ENCODE measurements at regions not wholly inside any gene's neighbourhood (a gene's known extent, or its start where the extent isn't known, plus 50 kb on each side); places are given as distances from the start of the nearest gene placed in this dataset.

DNA sequence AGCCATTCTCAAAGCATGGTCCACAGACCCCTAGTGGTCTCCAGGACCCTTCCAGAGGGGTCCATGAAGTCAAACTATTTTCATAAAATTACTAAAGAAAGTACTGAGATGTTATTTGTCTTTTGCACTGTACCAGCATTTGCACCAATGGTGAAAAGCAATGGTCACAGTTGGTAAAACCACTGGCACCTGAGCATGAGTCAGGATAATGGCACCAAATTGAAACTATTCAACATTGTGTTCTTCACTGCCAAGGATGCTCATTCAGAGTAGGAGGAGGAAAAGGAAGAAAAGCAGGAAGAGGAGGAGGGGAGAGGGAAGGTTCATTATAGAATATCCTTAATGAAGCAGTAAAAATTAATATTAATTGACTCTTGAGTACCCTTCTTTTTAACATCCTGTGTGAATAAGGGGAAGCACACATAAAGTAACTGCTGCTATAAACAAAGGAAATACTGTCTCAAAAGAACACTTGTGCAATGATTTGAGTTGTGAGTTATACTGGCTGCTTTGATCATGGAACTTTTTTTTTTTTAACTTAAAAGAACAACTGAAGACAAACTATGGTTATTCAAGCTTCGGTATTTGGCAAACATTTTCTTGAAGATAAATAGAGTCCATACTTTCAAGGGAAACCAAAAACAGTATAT lies 60.2 kb downstream of the MPP7 start:
- no peak overlapping the region for H3K27ac ChIP-seq
- CTCF ChIA-PET = interaction anchor here (0.6 to 1.5 kb wide), 5 partner anchors 22 to 873 kb away, joined by 3 to 5 read pairs (median 3); no protein-coding TSS in a partner anchor
- DNase-seq (ENCODE audit: low spot score) = no peak
- TF ChIP-seq, protein P1, sequence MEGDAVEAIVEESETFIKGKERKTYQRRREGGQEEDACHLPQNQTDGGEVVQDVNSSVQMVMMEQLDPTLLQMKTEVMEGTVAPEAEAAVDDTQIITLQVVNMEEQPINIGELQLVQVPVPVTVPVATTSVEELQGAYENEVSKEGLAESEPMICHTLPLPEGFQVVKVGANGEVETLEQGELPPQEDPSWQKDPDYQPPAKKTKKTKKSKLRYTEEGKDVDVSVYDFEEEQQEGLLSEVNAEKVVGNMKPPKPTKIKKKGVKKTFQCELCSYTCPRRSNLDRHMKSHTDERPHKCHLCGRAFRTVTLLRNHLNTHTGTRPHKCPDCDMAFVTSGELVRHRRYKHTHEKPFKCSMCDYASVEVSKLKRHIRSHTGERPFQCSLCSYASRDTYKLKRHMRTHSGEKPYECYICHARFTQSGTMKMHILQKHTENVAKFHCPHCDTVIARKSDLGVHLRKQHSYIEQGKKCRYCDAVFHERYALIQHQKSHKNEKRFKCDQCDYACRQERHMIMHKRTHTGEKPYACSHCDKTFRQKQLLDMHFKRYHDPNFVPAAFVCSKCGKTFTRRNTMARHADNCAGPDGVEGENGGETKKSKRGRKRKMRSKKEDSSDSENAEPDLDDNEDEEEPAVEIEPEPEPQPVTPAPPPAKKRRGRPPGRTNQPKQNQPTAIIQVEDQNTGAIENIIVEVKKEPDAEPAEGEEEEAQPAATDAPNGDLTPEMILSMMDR (conservative IDR thresholded peaks at IDR 0.05; ENCODE audit: low read depth) = no peak
- POLR2A ChIA-PET (ENCODE audit: low non-redundant PET) = no interaction called here

DNA sequence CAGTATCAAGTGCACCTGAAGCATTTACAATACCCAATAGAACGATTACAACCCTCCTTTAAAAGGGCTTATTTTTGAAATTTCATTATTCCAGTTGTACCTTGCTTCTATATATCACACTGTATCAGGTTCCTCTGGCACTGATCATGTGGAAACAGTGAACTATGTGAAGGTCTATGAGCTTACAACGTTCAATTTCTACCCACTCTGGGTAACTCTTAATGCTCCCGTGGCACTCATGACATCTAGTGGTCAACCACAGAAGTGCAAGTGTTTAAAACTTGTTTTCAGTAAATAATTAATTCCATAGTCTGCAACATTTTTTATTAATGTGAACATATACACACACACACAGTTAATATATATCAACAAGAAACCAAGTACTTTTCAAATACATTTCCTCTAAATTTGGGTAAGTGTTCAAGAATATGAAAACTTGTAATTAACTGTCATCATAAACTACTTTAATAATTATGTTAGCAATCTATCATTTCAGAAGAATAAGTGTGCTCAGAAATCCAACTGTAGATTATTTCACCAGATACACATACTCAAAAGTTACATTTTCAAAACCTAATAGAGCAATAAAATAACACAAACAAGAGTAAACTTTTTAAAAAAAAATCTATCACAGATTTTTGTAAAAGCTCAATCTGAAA lies 61.0 kb downstream of the MPP7 start:
- POLR2A ChIA-PET (ENCODE audit: low non-redundant PET) = no interaction called here
- DNase-seq (ENCODE audit: low spot score) = peak; percentile 41
- no peak overlapping the region for H3K27ac ChIP-seq
- TF ChIP-seq, protein P1 (conservative IDR thresholded peaks at IDR 0.05; ENCODE audit: low read depth) = peak; percentile 97
- CTCF ChIA-PET = interaction anchor here (0.6 to 1.6 kb wide), 17 partner anchors 30 to 1972 kb away, joined by 3 to 5 read pairs (median 3); no protein-coding TSS in a partner anchor

DNA sequence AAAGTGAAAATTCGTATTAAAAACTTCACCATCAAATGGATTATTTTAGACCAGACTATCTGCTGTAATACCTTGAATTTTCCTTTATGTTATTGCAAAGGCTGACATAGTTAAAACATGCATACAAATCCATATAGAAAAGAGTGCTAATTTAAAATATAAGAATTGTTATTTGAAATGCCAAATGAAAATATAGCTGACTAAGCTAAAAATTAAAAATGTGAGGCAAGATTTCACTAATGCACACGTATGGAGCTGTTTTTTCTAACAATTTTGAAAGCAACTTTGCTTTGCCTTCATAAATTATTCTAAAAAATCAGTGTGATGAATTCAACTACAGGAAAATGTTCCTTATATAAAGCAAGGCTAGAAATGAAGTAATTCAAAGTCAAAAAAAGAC lies 62.5 kb downstream of the MPP7 start:
- DNase-seq (ENCODE audit: low spot score) = no peak
- TF ChIP-seq, protein P1 (conservative IDR thresholded peaks at IDR 0.05; ENCODE audit: low read depth) = no peak
- POLR2A ChIA-PET (ENCODE audit: low non-redundant PET) = no interaction called here

DNA sequence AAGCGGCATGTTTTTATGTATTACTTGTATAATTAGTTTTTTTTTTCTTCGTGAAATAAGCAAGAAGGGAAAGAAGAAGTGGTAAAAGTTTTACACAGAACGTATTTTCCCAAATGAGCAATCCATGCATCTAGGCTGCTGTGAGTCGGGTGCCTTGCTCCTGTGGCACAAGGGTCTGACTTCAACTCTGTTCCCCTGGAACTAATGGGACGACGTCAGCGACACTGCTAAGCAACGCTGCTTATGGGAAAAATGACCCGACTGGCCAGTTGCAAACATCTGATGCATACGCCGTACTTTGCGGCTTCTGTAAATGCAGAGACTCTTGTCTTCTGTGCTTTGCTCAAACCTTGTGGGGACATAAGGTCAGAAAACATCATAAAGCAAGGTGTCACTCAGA lies 66.3 kb downstream of the MPP7 start:
- TF ChIP-seq, protein P1 (conservative IDR thresholded peaks at IDR 0.05; ENCODE audit: low read depth) = no peak
- no peak overlapping the region for H3K27ac ChIP-seq
- ChIA-PET CTCF (no interaction called here), POLR2A (ENCODE audit: low non-redundant PET) (no interaction called here)
- no peak for DNase-seq (ENCODE audit: low spot score)

More for the DNA sequence above, 62.5 kb downstream of the MPP7 start:
- no peak overlapping the region for H3K27ac ChIP-seq
- CTCF ChIA-PET = interaction anchor here (0.6 to 1.6 kb wide), 4 partner anchors 20 to 864 kb away, joined by 4 to 7 read pairs (median 6); no protein-coding TSS in a partner anchor

DNA sequence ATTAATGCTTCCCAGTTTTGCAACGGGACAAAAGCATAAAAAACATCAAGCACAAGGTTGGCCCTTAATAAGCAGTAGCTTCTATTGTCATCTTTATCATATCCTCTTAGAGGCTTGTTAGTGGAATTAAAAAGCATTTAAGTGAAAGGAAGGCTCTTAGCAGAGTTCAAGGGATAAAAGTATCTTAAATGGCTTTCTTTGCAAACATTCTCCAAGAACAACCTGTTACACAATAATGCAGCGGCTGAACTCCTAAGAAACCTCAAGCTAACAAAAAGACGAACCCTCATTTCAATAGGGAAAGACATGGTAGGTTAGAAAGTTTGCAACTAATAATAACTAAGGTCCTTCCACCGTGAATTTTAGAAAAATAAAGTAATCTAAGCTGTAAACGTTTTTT lies 82.1 kb downstream of the MPP7 start:
- TF ChIP-seq, protein P1 (conservative IDR thresholded peaks at IDR 0.05; ENCODE audit: low read depth) = no peak
- no peak overlapping the region for H3K27ac ChIP-seq
- POLR2A ChIA-PET (ENCODE audit: low non-redundant PET) = no interaction called here
- no peak for DNase-seq (ENCODE audit: low spot score)
- CTCF ChIA-PET = interaction anchor here (0.6 kb wide), 1 partner anchor 22 kb away, joined by 3 read pairs; no protein-coding TSS in a partner anchor

DNA sequence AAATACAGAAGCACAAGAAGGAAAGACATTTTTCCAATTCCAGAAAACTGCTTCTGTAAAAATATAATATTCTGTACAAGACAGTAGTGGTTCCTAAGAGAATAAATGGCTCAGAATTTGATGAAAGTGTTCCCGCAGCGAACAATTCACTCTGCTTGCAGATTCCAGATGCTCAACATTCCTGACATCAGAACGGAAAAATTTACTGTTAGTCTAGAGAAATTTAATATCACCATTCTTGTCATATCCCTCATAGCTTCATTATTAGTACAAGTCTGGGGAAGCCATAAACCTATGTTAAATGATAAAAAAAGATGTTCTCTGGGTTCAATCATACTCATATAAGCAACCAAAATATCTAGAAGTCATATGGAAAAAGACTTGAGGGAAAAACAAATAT lies 83.6 kb downstream of the MPP7 start:
- no peak overlapping the region for H3K27ac ChIP-seq
- ChIA-PET POLR2A (ENCODE audit: low non-redundant PET) (no interaction called here), CTCF (no interaction called here)
- TF ChIP-seq, protein P1 (conservative IDR thresholded peaks at IDR 0.05; ENCODE audit: low read depth) = no peak
- DNase-seq (ENCODE audit: low spot score) = no peak
